Panc1 (cell line): ENCODE measurements at regions not wholly inside any gene's neighbourhood (a gene's known extent, or its start where the extent isn't known, plus 50 kb on each side); places are given as distances from the start of the nearest gene placed in this dataset.

ENCODE experiments used
- ATAC-seq: fragments of 200-7000 bp; cut with Tn5 transposase; 2 replicates; pipeline ENCODE4 v1.9.1; 2020; ENCODE audit warnings: mild to moderate bottlenecking, moderate library complexity
- BruUV-seq: library from RNA; stranded (reverse); fragments of 400-500 nt; replicated peaks from 2 replicates; lab custom pipeline; 2021; lab: Mats Ljungman, UMichigan
- CTCF ChIA-PET: fragments of 300-600 bp; sonication (Branson Sonifier 250); formaldehyde crosslinking; loops from one replicate; lab custom pipeline; 2022; ENCODE audit warnings: antibody characterized with exemption; lab: Charles Lee
- POLR2A ChIA-PET: fragments of 300-600 bp; sonication (Branson Sonifier 250); formaldehyde crosslinking; loops from one replicate; lab custom pipeline; 2022; ENCODE audit warnings: antibody characterized with exemption; lab: Charles Lee
- DNase-seq: peaks from one replicate; pipeline ENCODE4 v3.0.0-alpha.2; 2010; ENCODE audit warnings: low read depth, low spot score
- H3K27ac ChIP-seq: 2 replicates; pipeline ENCODE4 v1.5.1; 2011; ENCODE audit warnings: mild to moderate bottlenecking, low read length, inconsistent platforms
- H3K27me3 ChIP-seq: fragments of 200-500 bp; sonication (Bioruptor generic); 2 replicates; pipeline ENCODE4 v1.6.0; 2014; ENCODE audit warnings: low read length, inconsistent platforms; ENCODE audit not compliant: control insufficient read depth, insufficient read depth
- H3K36me3 ChIP-seq: fragments of 200-500 bp; sonication (Bioruptor generic); 2 replicates; pipeline ENCODE4 v1.5.1; 2014; ENCODE audit warnings: inconsistent platforms, mild to moderate bottlenecking, low read length, moderate library complexity; ENCODE audit not compliant: control insufficient read depth, insufficient read depth
- H3K4me1 ChIP-seq: 2 replicates; pipeline ENCODE4 v1.5.1; 2011; ENCODE audit warnings: inconsistent platforms, mild to moderate bottlenecking, low read length, moderate library complexity; ENCODE audit not compliant: control insufficient read depth, insufficient read depth
- H3K4me3 ChIP-seq, 2 experiments: 2 replicates each; pipeline ENCODE4 v1.5.1; 2011 to 2012; ENCODE audit warnings: low read depth in 2 of 2, low read length in 2 of 2, mild to moderate bottlenecking in 2 of 2, inconsistent platforms in 1 of 2, moderate library complexity in 1 of 2
- H3K9me3 ChIP-seq: fragments of 200-500 bp; sonication (Bioruptor generic); 2 replicates; pipeline ENCODE4 v1.5.1; 2014; ENCODE audit warnings: low read depth, mild to moderate bottlenecking, inconsistent platforms, low read length, moderate library complexity; ENCODE audit not compliant: control insufficient read depth, insufficient read depth
- CTCF ChIP-seq: fragments of 450-650 bp; IDR thresholded peaks from 2 replicates; pipeline ENCODE4 v1.5.1; 2017; ENCODE audit warnings: mild to moderate bottlenecking
- POLR2AphosphoS5 ChIP-seq: IDR thresholded peaks from 2 replicates; pipeline ENCODE4 v1.6.1; 2012; ENCODE audit warnings: mild to moderate bottlenecking, low read depth, low read length, moderate library complexity
- REST ChIP-seq, 2 experiments: IDR thresholded peaks; 2 replicates each; pipeline ENCODE4 v1.6.1; 2011 to 2012; ENCODE audit warnings: low read depth in 2 of 2, control low read depth in 1 of 2, low read length in 1 of 2, mild to moderate bottlenecking in 1 of 2, moderate library complexity in 1 of 2; ENCODE audit not compliant: insufficient read depth in 1 of 2
- SIN3A ChIP-seq: IDR thresholded peaks from 2 replicates; pipeline ENCODE4 v1.6.1; 2012; ENCODE audit warnings: low read depth, mild to moderate bottlenecking, low read length, moderate library complexity, borderline replicate concordance; ENCODE audit not compliant: insufficient read depth
- TCF7L2 ChIP-seq: IDR thresholded peaks from 2 replicates; pipeline ENCODE4 v1.6.1; 2011; ENCODE audit warnings: mild to moderate bottlenecking, low read depth, low read length, inconsistent platforms
- in situ Hi-C: cut with HindIII; loops from 2 replicates; pipeline ENCODE4 v1.10.0; 2016; ENCODE audit warnings: low sequenced_read_pairs, low pct_unique_long_range_greater_than_20kb
- intact Hi-C: fragments of 100-400 bp; cut with micrococcal nuclease; formaldehyde crosslinking; loops from one replicate; pipeline ENCODE4 v1.10.0; 2022; ENCODE audit not compliant: unreplicated experiment

GRCh38 chrX:148337873-148338272 is 162.5 kb upstream of the AFF2 start:
- no peak overlapping the region for H3K27ac ChIP-seq
- in situ Hi-C loops (no loop called here), intact Hi-C loops (no loop called here)
- no TSS peak for BruUV-seq
- no peaks in the 10 kb centered on the region for H3K36me3 ChIP-seq
- DNase-seq (no peak), ATAC-seq (no peak)
- ChIA-PET CTCF (no interaction called here), POLR2A (no interaction called here)
- H3K9me3 ChIP-seq, result no peaks in the 10 kb centered on the region
- no peaks in the 10 kb centered on the region for H3K27me3 ChIP-seq
- no peaks in the 10 kb centered on the region for H3K4me1 ChIP-seq
- TF ChIP-seq TCF7L2 (no peak), SIN3A (no peak), POLR2AphosphoS5 (no peak), REST (IDR thresholded peaks at IDR 0.05; ENCODE audit: insufficient read depth in 1 of 2, low read depth in 2 of 2, low read length in 1 of 2) (no peak), CTCF (no peak)
- H3K4me3 ChIP-seq, result no peak overlapping the region

- DNase-seq (no peak), ATAC-seq (no peak)
- BruUV-seq, result no TSS peak
- no peaks in the 10 kb centered on the region for H3K9me3 ChIP-seq
- H3K27ac ChIP-seq, result no peak overlapping the region
- ChIA-PET CTCF (no interaction called here), POLR2A (no interaction called here)
- H3K27me3 ChIP-seq, result no peaks in the 10 kb centered on the region
- intact Hi-C loops, result no loop called here
- no peaks in the 10 kb centered on the region for H3K4me1 ChIP-seq
- H3K36me3 ChIP-seq, result no peaks in the 10 kb centered on the region
- no peak overlapping the region for H3K4me3 ChIP-seq
- TF ChIP-seq POLR2AphosphoS5, result no peak
- TF ChIP-seq SIN3A, result no peak
- no peak for TF ChIP-seq CTCF
- TF ChIP-seq TCF7L2, result no peak
- no peak for TF ChIP-seq REST (IDR thresholded peaks at IDR 0.05; ENCODE audit: insufficient read depth in 1 of 2, low read depth in 2 of 2, low read length in 1 of 2)
- in situ Hi-C loops, result no loop called here
These were observed 145.5 kb upstream of the AFF2 start for GRCh38 chrX:148354916-148355315.
